ENCODE measurements at regions not wholly inside any gene's neighbourhood (a gene's known extent, or its start where the extent isn't known, plus 50 kb on each side); places are given as distances from the start of the nearest gene placed in this dataset.

- Histone ChIP-seq H3K27me3 (ENCODE audit: control insufficient read depth in 3 of 3, insufficient read depth in 3 of 3, low read length in 3 of 3) (peaks cover 0 to 4% (median 0%) of the 10 kb centered on the region in 3 donors), H3K36me3 (ENCODE audit: control insufficient read depth in 3 of 3, insufficient read depth in 3 of 3, low read length in 3 of 3) (no peaks in the 10 kb centered on the region), H3K9ac (ENCODE audit: low read depth in 1 of 3, low read length in 3 of 3) (no peak overlapping the region), H3K9me3 (ENCODE audit: control insufficient read depth in 3 of 3, low read length in 3 of 3) (no peaks in the 10 kb centered on the region), H3K4me3 (ENCODE audit: low read length in 3 of 3) (no peak overlapping the region), H3K4me1 (ENCODE audit: control insufficient read depth in 3 of 3, insufficient read depth in 3 of 3, low read length in 3 of 3) (no peaks in the 10 kb centered on the region), H3K27ac (ENCODE audit: low read depth, low read length) (no peak overlapping the region)
Measured at GRCh38 chr2:7895289-7895688, 786.6 kb upstream of the ID2 start.

GRCh38 chr2:7896940-7897487, 784.8 kb upstream of the ID2 start:
- Histone ChIP-seq H3K9ac (ENCODE audit: low read depth in 1 of 3, low read length in 3 of 3) (no peak overlapping the region), H3K36me3 (ENCODE audit: control insufficient read depth in 3 of 3, insufficient read depth in 3 of 3, low read length in 3 of 3) (no peaks in the 10 kb centered on the region), H3K4me3 (ENCODE audit: low read length in 3 of 3) (no peak overlapping the region), H3K9me3 (ENCODE audit: control insufficient read depth in 3 of 3, low read length in 3 of 3) (no peaks in the 10 kb centered on the region), H3K27me3 (ENCODE audit: control insufficient read depth in 3 of 3, insufficient read depth in 3 of 3, low read length in 3 of 3) (peaks cover 0 to 4% (median 4%) of the 10 kb centered on the region in 3 donors), H3K4me1 (ENCODE audit: control insufficient read depth in 3 of 3, insufficient read depth in 3 of 3, low read length in 3 of 3) (no peaks in the 10 kb centered on the region), H3K27ac (ENCODE audit: low read depth, low read length) (no peak overlapping the region)

- no peaks in the 10 kb centered on the region for H3K9me3 ChIP-seq (ENCODE audit: control insufficient read depth in 3 of 3, low read length in 3 of 3)
- H3K9ac ChIP-seq (ENCODE audit: low read depth in 1 of 3, low read length in 3 of 3): no peak overlapping the region
- H3K4me1 ChIP-seq (ENCODE audit: control insufficient read depth in 3 of 3, insufficient read depth in 3 of 3, low read length in 3 of 3): no peaks in the 10 kb centered on the region
- peaks cover 0 to 8% (median 7%) of the 10 kb centered on the region in 3 donors for H3K27me3 ChIP-seq (ENCODE audit: control insufficient read depth in 3 of 3, insufficient read depth in 3 of 3, low read length in 3 of 3)
- H3K4me3 ChIP-seq (ENCODE audit: low read length in 3 of 3): no peak overlapping the region
- no peaks in the 10 kb centered on the region for H3K36me3 ChIP-seq (ENCODE audit: control insufficient read depth in 3 of 3, insufficient read depth in 3 of 3, low read length in 3 of 3)
- H3K27ac ChIP-seq (ENCODE audit: low read depth, low read length): no peak overlapping the region
Measured at GRCh38 chr2:7899241-7899640, 782.6 kb upstream of the ID2 start.

GRCh38 chr2:7899923-7900322, 781.9 kb upstream of the ID2 start:
- Histone ChIP-seq H3K36me3 (ENCODE audit: control insufficient read depth in 3 of 3, insufficient read depth in 3 of 3, low read length in 3 of 3) (no peaks in the 10 kb centered on the region), H3K9me3 (ENCODE audit: control insufficient read depth in 3 of 3, low read length in 3 of 3) (no peaks in the 10 kb centered on the region), H3K27me3 (ENCODE audit: control insufficient read depth in 3 of 3, insufficient read depth in 3 of 3, low read length in 3 of 3) (peaks cover 0 to 10% (median 8%) of the 10 kb centered on the region in 3 donors), H3K9ac (ENCODE audit: low read depth in 1 of 3, low read length in 3 of 3) (no peak overlapping the region), H3K4me1 (ENCODE audit: control insufficient read depth in 3 of 3, insufficient read depth in 3 of 3, low read length in 3 of 3) (no peaks in the 10 kb centered on the region), H3K27ac (ENCODE audit: low read depth, low read length) (no peak overlapping the region), H3K4me3 (ENCODE audit: low read length in 3 of 3) (no peak overlapping the region)

- no peak overlapping the region for H3K4me3 ChIP-seq (ENCODE audit: low read length in 3 of 3)
- H3K9ac ChIP-seq (ENCODE audit: low read depth in 1 of 3, low read length in 3 of 3): no peak overlapping the region
- no peak overlapping the region for H3K27ac ChIP-seq (ENCODE audit: low read depth, low read length)
- H3K36me3 ChIP-seq (ENCODE audit: control insufficient read depth in 3 of 3, insufficient read depth in 3 of 3, low read length in 3 of 3): no peaks in the 10 kb centered on the region
- H3K27me3 ChIP-seq (ENCODE audit: control insufficient read depth in 3 of 3, insufficient read depth in 3 of 3, low read length in 3 of 3): peaks cover 0 to 12% (median 8%) of the 10 kb centered on the region in 3 donors
- H3K9me3 ChIP-seq (ENCODE audit: control insufficient read depth in 3 of 3, low read length in 3 of 3): no peaks in the 10 kb centered on the region
- H3K4me1 ChIP-seq (ENCODE audit: control insufficient read depth in 3 of 3, insufficient read depth in 3 of 3, low read length in 3 of 3): no peaks in the 10 kb centered on the region
Measured at GRCh38 chr2:7900593-7900992, 781.3 kb upstream of the ID2 start.

GRCh38 chr2:7902251-7902765, 779.5 kb upstream of the ID2 start:
- H3K27me3 ChIP-seq (ENCODE audit: control insufficient read depth in 3 of 3, insufficient read depth in 3 of 3, low read length in 3 of 3): peaks cover 0 to 15% (median 7%) of the 10 kb centered on the region in 3 donors

GRCh38 chr2:7904319-7904718, 777.5 kb upstream of the ID2 start:
- H3K27me3 ChIP-seq (ENCODE audit: control insufficient read depth in 3 of 3, insufficient read depth in 3 of 3, low read length in 3 of 3): peaks cover 0 to 15% (median 4%) of the 10 kb centered on the region in 3 donors
- no peak overlapping the region for H3K9ac ChIP-seq (ENCODE audit: low read depth in 1 of 3, low read length in 3 of 3)
- H3K27ac ChIP-seq (ENCODE audit: low read depth, low read length): no peak overlapping the region
- no peaks in the 10 kb centered on the region for H3K9me3 ChIP-seq (ENCODE audit: control insufficient read depth in 3 of 3, low read length in 3 of 3)
- no peak overlapping the region for H3K4me3 ChIP-seq (ENCODE audit: low read length in 3 of 3)
- no peaks in the 10 kb centered on the region for H3K36me3 ChIP-seq (ENCODE audit: control insufficient read depth in 3 of 3, insufficient read depth in 3 of 3, low read length in 3 of 3)
- no peaks in the 10 kb centered on the region for H3K4me1 ChIP-seq (ENCODE audit: control insufficient read depth in 3 of 3, insufficient read depth in 3 of 3, low read length in 3 of 3)

More at GRCh38 chr2:7902251-7902765, 779.5 kb upstream of the ID2 start:
- H3K36me3 ChIP-seq (ENCODE audit: control insufficient read depth in 3 of 3, insufficient read depth in 3 of 3, low read length in 3 of 3): no peaks in the 10 kb centered on the region
- no peaks in the 10 kb centered on the region for H3K4me1 ChIP-seq (ENCODE audit: control insufficient read depth in 3 of 3, insufficient read depth in 3 of 3, low read length in 3 of 3)
- H3K9ac ChIP-seq (ENCODE audit: low read depth in 1 of 3, low read length in 3 of 3): no peak overlapping the region
- no peaks in the 10 kb centered on the region for H3K9me3 ChIP-seq (ENCODE audit: control insufficient read depth in 3 of 3, low read length in 3 of 3)
- H3K4me3 ChIP-seq (ENCODE audit: low read length in 3 of 3): no peak overlapping the region
- H3K27ac ChIP-seq (ENCODE audit: low read depth, low read length): no peak overlapping the region

- no peaks in the 10 kb centered on the region for H3K36me3 ChIP-seq (ENCODE audit: control insufficient read depth in 3 of 3, insufficient read depth in 3 of 3, low read length in 3 of 3)
- no peak overlapping the region for H3K27ac ChIP-seq (ENCODE audit: low read depth, low read length)
- H3K4me3 ChIP-seq (ENCODE audit: low read length in 3 of 3): no peak overlapping the region
- H3K27me3 ChIP-seq (ENCODE audit: control insufficient read depth in 3 of 3, insufficient read depth in 3 of 3, low read length in 3 of 3): peaks cover 0 to 12% (median 4%) of the 10 kb centered on the region in 3 donors
- no peaks in the 10 kb centered on the region for H3K9me3 ChIP-seq (ENCODE audit: control insufficient read depth in 3 of 3, low read length in 3 of 3)
- no peaks in the 10 kb centered on the region for H3K4me1 ChIP-seq (ENCODE audit: control insufficient read depth in 3 of 3, insufficient read depth in 3 of 3, low read length in 3 of 3)
- H3K9ac ChIP-seq (ENCODE audit: low read depth in 1 of 3, low read length in 3 of 3): no peak overlapping the region
Measured at GRCh38 chr2:7905756-7906155, 776.1 kb upstream of the ID2 start.

- Histone ChIP-seq H3K9me3 (ENCODE audit: control insufficient read depth in 3 of 3, low read length in 3 of 3) (no peaks in the 10 kb centered on the region), H3K4me3 (ENCODE audit: low read length in 3 of 3) (no peak overlapping the region), H3K4me1 (ENCODE audit: control insufficient read depth in 3 of 3, insufficient read depth in 3 of 3, low read length in 3 of 3) (no peaks in the 10 kb centered on the region), H3K27ac (ENCODE audit: low read depth, low read length) (no peak overlapping the region), H3K27me3 (ENCODE audit: control insufficient read depth in 3 of 3, insufficient read depth in 3 of 3, low read length in 3 of 3) (peaks cover 0 to 11% (median 4%) of the 10 kb centered on the region in 3 donors), H3K9ac (ENCODE audit: low read depth in 1 of 3, low read length in 3 of 3) (no peak overlapping the region), H3K36me3 (ENCODE audit: control insufficient read depth in 3 of 3, insufficient read depth in 3 of 3, low read length in 3 of 3) (no peaks in the 10 kb centered on the region)
Measured at GRCh38 chr2:7906431-7906830, 775.4 kb upstream of the ID2 start.

- no peaks in the 10 kb centered on the region for H3K36me3 ChIP-seq (ENCODE audit: control insufficient read depth in 3 of 3, insufficient read depth in 3 of 3, low read length in 3 of 3)
- H3K27me3 ChIP-seq (ENCODE audit: control insufficient read depth in 3 of 3, insufficient read depth in 3 of 3, low read length in 3 of 3): peaks cover 0 to 11% (median 4%) of the 10 kb centered on the region in 3 donors
- H3K9ac ChIP-seq (ENCODE audit: low read depth in 1 of 3, low read length in 3 of 3): no peak overlapping the region
- H3K9me3 ChIP-seq (ENCODE audit: control insufficient read depth in 3 of 3, low read length in 3 of 3): no peaks in the 10 kb centered on the region
- H3K4me1 ChIP-seq (ENCODE audit: control insufficient read depth in 3 of 3, insufficient read depth in 3 of 3, low read length in 3 of 3): no peaks in the 10 kb centered on the region
- H3K4me3 ChIP-seq (ENCODE audit: low read length in 3 of 3): no peak overlapping the region
- H3K27ac ChIP-seq (ENCODE audit: low read depth, low read length): no peak overlapping the region
Measured at GRCh38 chr2:7907041-7907440, 774.8 kb upstream of the ID2 start.
